Caco-2 (cell line): ENCODE measurements at regions not wholly inside any gene's neighbourhood (a gene's known extent, or its start where the extent isn't known, plus 50 kb on each side); places are given as distances from the start of the nearest gene placed in this dataset.

Experiments
- BruUV-seq: library from RNA; stranded (reverse); fragments of 400-500 nt; replicated peaks from 2 replicates; lab custom pipeline; 2021; lab: Mats Ljungman, UMichigan
- CTCF ChIA-PET: fragments of 300-600 bp; sonication (Branson Sonifier 250); formaldehyde crosslinking; loops from one replicate; lab custom pipeline; 2022; ENCODE audit warnings: antibody characterized with exemption; lab: Charles Lee
- POLR2A ChIA-PET: fragments of 300-600 bp; sonication (Branson Sonifier 250); formaldehyde crosslinking; loops from one replicate; lab custom pipeline; 2022; ENCODE audit warnings: antibody characterized with exemption; lab: Charles Lee
- DNase-seq, 2 experiments: peaks; one replicate each; pipeline versions ENCODE4 v3.0.0 to v3.0.0-alpha.2; 2020 to 2022
- H3K27me3 ChIP-seq: replicated peaks from 2 replicates; pipeline ENCODE4 v1.6.0; 2011; ENCODE audit warnings: low read length; ENCODE audit not compliant: control insufficient read depth, insufficient read depth
- H3K36me3 ChIP-seq: 2 replicates; pipeline ENCODE4 v1.5.1; 2011; ENCODE audit warnings: low read length; ENCODE audit not compliant: control insufficient read depth, insufficient read depth
- H3K4me1 ChIP-seq: fragments of 250-450 bp; sonication (Bioruptor Pico); 2 replicates; pipeline ENCODE4 v1.5.1; 2020; ENCODE audit warnings: mild to moderate bottlenecking
- H3K4me3 ChIP-seq: 2 replicates; pipeline ENCODE4 v1.5.1; 2011; ENCODE audit warnings: low read depth, mild to moderate bottlenecking, control low read depth, low read length
- H3K9me3 ChIP-seq: fragments of 250-450 bp; sonication (Bioruptor Pico); 2 replicates; pipeline ENCODE4 v1.5.1; 2020; ENCODE audit warnings: mild to moderate bottlenecking, moderate library complexity
- H3K27ac Mint-ChIP-seq: one replicate; pipeline ENCODE4 v1.8.0; 2022; ENCODE audit warnings: mixed read lengths; ENCODE audit not compliant: unreplicated experiment
- H3K27me3 Mint-ChIP-seq: one replicate; pipeline ENCODE4 v1.8.0; 2022; ENCODE audit warnings: mixed read lengths; ENCODE audit not compliant: insufficient read depth, unreplicated experiment
- H3K36me3 Mint-ChIP-seq: one replicate; pipeline ENCODE4 v1.8.0; 2022; ENCODE audit warnings: mild to moderate bottlenecking, mixed read lengths; ENCODE audit not compliant: insufficient read depth, unreplicated experiment
- H3K4me1 Mint-ChIP-seq: one replicate; pipeline ENCODE4 v1.8.0; 2022; ENCODE audit warnings: low read depth, mixed read lengths; ENCODE audit not compliant: unreplicated experiment
- H3K4me3 Mint-ChIP-seq: one replicate; pipeline ENCODE4 v1.8.0; 2022; ENCODE audit warnings: mild to moderate bottlenecking, moderate library complexity, mixed read lengths; ENCODE audit not compliant: unreplicated experiment
- H3K9me3 Mint-ChIP-seq: one replicate; pipeline ENCODE4 v1.8.0; 2022; ENCODE audit warnings: mixed read lengths; ENCODE audit not compliant: unreplicated experiment
- intact Hi-C: fragments of 100-400 bp; cut with micrococcal nuclease; formaldehyde crosslinking; loops from one replicate; pipeline ENCODE4 v1.10.0; 2022; ENCODE audit not compliant: unreplicated experiment
- TF ChIP-seq, protein P1 (sequence below), 2 experiments: fragments of 200-600 bp in 1 of 2; IDR thresholded peaks; 1 replicate in 1 of 2; 2 replicates in 1 of 2; pipeline versions ENCODE4 v1.5.1 to v1.8.0; 2011 to 2022; ENCODE audit warnings: antibody characterized with exemption in 1 of 2, control low read depth in 1 of 2, inconsistent platforms in 1 of 2, low read depth in 1 of 2, low read length in 1 of 2, mild to moderate bottlenecking in 1 of 2, moderate library complexity in 1 of 2; ENCODE audit not compliant: insufficient read depth in 1 of 2, severe bottlenecking in 1 of 2, unreplicated experiment in 1 of 2

DNA sequence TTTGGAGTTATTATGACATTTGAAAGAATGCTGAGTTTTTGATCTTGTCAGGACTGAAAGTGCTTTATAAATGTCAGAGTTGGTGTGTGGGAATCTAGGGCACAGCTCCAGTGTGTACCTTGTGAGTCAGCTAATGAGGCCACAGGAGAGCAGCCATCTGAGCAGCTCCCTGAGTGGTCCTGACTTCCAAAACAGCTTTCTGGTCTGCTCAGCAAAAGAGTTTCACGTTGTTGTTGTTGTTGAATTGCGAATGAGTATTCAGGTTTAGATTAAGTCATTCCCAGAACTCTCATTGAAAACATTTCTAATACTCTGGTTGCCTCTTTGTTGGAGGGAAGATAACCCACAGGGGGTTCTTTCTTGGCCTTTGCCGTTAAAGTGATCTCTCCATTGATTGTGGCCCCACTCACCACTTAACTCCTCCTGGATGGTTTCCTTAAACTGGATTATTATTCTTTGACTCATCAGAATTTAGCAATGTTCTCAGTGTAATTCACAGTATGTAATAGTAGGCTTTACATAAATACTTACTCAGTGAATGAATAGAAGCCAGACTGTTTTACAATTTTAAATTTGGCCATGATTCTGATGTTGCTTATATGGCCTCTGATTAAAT is 125.1 kb upstream of the SGCD start:
- Mint-ChIP-seq H3K36me3 (no peaks in the 10 kb centered on the region), H3K27me3 (no peaks in the 10 kb centered on the region), H3K4me3 (no peak overlapping the region), H3K27ac (no peak overlapping the region), H3K9me3 (no peaks in the 10 kb centered on the region), H3K4me1 (no peaks in the 10 kb centered on the region)
- TF ChIP-seq, protein P1, sequence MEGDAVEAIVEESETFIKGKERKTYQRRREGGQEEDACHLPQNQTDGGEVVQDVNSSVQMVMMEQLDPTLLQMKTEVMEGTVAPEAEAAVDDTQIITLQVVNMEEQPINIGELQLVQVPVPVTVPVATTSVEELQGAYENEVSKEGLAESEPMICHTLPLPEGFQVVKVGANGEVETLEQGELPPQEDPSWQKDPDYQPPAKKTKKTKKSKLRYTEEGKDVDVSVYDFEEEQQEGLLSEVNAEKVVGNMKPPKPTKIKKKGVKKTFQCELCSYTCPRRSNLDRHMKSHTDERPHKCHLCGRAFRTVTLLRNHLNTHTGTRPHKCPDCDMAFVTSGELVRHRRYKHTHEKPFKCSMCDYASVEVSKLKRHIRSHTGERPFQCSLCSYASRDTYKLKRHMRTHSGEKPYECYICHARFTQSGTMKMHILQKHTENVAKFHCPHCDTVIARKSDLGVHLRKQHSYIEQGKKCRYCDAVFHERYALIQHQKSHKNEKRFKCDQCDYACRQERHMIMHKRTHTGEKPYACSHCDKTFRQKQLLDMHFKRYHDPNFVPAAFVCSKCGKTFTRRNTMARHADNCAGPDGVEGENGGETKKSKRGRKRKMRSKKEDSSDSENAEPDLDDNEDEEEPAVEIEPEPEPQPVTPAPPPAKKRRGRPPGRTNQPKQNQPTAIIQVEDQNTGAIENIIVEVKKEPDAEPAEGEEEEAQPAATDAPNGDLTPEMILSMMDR (IDR thresholded peaks at IDR 0.05; ENCODE audit: insufficient read depth in 1 of 2, low read depth in 1 of 2, low read length in 1 of 2, severe bottlenecking in 1 of 2, unreplicated experiment in 1 of 2), result no peak
- Histone ChIP-seq H3K4me3 (no peak overlapping the region), H3K27me3 (no peaks in the 10 kb centered on the region), H3K9me3 (no peaks in the 10 kb centered on the region), H3K4me1 (no peaks in the 10 kb centered on the region), H3K36me3 (no peaks in the 10 kb centered on the region)
- CTCF ChIA-PET, result interaction anchor here (0.6 kb wide), 1 partner anchor 80 kb away, joined by 5 read pairs; no protein-coding TSS in a partner anchor
- no TSS peak for BruUV-seq
- POLR2A ChIA-PET, result no interaction called here
- intact Hi-C loops, result no loop called here
- no peak for DNase-seq

DNA sequence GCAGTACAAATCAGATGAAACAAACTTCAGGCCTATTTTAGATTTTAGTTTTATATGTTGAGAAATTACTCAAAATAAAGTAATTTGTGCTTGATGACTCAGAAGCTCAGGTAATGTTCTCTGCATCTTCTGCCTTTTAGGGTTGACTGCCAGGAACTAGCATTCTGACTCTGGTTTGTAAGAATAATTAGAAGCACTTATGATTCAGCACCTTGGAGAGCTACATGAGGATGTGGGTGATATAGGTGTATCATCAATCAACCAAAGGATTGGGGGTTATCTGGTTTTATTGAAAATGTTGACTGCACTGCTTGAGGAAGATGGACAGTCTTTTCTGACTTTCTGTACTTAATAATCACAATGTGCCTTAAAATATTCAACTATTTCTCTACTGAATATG is 118.7 kb upstream of the SGCD start:
- ChIA-PET POLR2A (no interaction called here), CTCF (no interaction called here)
- BruUV-seq, result no TSS peak
- TF ChIP-seq, protein P1 (IDR thresholded peaks at IDR 0.05; ENCODE audit: insufficient read depth in 1 of 2, low read depth in 1 of 2, low read length in 1 of 2, severe bottlenecking in 1 of 2, unreplicated experiment in 1 of 2), result no peak
- intact Hi-C loops, result no loop called here
- H3K27me3 Mint-ChIP-seq, result no peaks in the 10 kb centered on the region
- no peaks in the 10 kb centered on the region for H3K4me1 Mint-ChIP-seq
- H3K9me3 Mint-ChIP-seq, result no peaks in the 10 kb centered on the region
- H3K4me3 Mint-ChIP-seq, result no peak overlapping the region
- no peak overlapping the region for H3K27ac Mint-ChIP-seq
- no peaks in the 10 kb centered on the region for H3K27me3 ChIP-seq
- peak in 1 of 2 experiments; percentile 32 for DNase-seq
- H3K36me3 ChIP-seq, result no peaks in the 10 kb centered on the region
- H3K4me3 ChIP-seq, result no peak overlapping the region
- H3K9me3 ChIP-seq, result no peaks in the 10 kb centered on the region
- no peaks in the 10 kb centered on the region for H3K36me3 Mint-ChIP-seq
- H3K4me1 ChIP-seq, result no peaks in the 10 kb centered on the region

DNA sequence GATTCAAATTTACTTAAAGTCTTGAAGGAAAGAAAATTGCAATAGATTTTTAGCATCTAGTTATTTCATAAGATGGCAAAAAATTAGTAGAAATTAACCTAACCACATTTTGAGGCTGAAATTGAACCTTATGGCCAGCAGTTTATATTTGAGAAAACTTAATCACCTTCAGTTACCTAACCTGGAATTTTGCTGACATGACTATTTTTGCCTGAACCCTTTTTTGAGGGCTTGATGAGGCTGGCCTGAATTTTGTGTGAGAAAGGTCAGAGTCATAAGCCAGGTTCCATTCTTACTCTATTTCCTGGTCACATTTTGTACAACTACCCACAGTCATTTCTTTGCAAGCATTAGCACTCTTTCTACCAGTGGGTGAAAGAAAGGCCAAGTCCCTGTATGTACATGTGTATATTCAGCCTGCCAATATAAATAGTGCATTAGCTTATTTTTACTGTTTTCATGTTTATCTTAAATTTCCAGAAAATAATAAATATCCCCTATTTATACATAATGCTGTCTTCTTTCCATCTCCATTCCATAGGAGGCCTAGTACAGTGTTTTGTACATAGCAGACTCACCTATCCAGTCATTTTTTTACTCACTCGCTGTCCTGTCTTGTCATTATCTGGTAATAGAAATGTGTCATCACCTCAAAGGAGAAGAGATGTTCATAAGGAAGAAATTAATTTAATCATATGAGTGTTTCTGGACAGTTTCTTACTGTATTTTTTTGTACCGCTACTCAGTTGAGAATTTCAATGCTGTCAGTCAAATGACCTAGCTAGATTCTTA is 108.4 kb upstream of the SGCD start:
- TF ChIP-seq, protein P1 (IDR thresholded peaks at IDR 0.05; ENCODE audit: insufficient read depth in 1 of 2, low read depth in 1 of 2, low read length in 1 of 2, severe bottlenecking in 1 of 2, unreplicated experiment in 1 of 2), result no peak
- H3K4me3 ChIP-seq, result no peak overlapping the region
- Mint-ChIP-seq H3K4me3 (no peak overlapping the region), H3K27ac (no peak overlapping the region), H3K36me3 (no peaks in the 10 kb centered on the region), H3K4me1 (no peaks in the 10 kb centered on the region), H3K27me3 (peaks cover 2% of the 10 kb centered on the region), H3K9me3 (no peaks in the 10 kb centered on the region)
- no peak for DNase-seq
- intact Hi-C loops, result no loop called here
- H3K36me3 ChIP-seq, result no peaks in the 10 kb centered on the region
- H3K4me1 ChIP-seq, result no peaks in the 10 kb centered on the region
- CTCF ChIA-PET, result no interaction called here
- no peaks in the 10 kb centered on the region for H3K27me3 ChIP-seq
- POLR2A ChIA-PET, result no interaction called here
- BruUV-seq, result no TSS peak
- no peaks in the 10 kb centered on the region for H3K9me3 ChIP-seq
